HG03060 (cell line): ENCODE measurements at regions not wholly inside any gene's neighbourhood (a gene's known extent, or its start where the extent isn't known, plus 50 kb on each side); places are given as distances from the start of the nearest gene placed in this dataset.
"Not testable (repeated sequence)": the region's sequence is repeated elsewhere in the genome, so short reads cannot be mapped to it uniquely, and the experiment has no call there.

Source experiments
- ATAC-seq: cut with Tn5 transposase; IDR thresholded peaks from one replicate; pipeline ENCODE4 v1.9.1; 2021; ENCODE audit warnings: low read depth, moderate number of reproducible peaks; ENCODE audit not compliant: unreplicated experiment

GRCh38 chr13:31598990-31599389 lies 140.3 kb upstream of the RXFP2 start:
- ATAC-seq, result no peak

GRCh38 chr13:31605076-31605860 lies 134.1 kb upstream of the RXFP2 start:
- ATAC-seq, result no peak

GRCh38 chr13:31607531-31607930 lies 131.8 kb upstream of the RXFP2 start:
- not testable (repeated sequence) for ATAC-seq

GRCh38 chr13:31608780-31609179 lies 130.5 kb upstream of the RXFP2 start:
- ATAC-seq, result not testable (repeated sequence)

DNA sequence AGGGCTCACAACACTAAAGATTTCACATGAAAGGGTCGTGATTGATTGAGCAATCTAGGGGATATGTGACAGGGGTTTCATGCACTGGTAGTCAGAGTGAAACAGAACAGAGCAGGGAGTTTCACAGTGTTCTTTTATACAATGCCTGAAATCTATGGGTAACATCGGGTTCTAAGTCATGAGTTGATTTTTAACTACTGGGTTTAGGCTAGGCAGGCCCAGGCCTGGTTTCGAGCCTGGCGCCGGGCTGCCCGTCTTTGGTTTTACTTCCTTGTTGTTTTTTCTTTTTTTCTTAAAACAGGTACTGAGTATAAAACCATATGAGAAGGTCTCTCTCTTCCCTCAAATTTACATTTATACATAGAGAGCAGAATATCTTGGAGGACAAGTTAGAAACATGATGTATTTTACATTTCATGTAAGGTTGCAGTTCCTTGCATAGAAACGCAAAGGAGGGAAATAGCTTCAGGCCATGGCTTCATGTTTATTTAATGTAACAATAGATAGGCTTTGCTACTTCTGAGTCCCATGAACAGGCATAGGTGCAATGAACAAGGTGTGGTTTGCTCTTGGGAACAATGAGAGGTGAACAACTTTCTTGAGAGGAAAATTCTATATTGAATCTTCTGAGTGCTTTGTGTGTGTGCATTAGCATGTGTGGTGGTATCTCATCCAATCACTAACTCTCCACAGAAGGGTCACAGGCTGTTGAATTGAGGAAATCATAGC lies 128.9 kb upstream of the RXFP2 start:
- no peak for ATAC-seq

DNA sequence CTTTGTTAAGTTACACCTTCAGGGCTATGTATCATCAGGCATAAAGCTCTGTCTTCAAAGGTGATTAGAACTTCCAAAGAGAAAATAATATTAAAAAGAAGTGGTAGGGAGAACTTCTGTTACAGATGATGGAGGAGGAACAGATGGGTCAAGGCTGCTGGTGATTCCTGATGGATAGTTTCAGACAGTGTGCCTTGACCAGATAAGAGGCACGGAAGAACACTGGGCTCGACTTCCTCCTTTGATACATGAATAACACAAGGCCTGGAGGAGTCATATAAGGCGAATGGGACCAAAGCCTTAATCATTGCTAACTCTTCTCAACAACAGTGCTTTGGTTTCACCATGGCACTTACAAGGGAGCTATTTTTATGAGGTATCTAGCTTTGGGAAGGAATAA lies 128.1 kb upstream of the RXFP2 start:
- ATAC-seq, result no peak

DNA sequence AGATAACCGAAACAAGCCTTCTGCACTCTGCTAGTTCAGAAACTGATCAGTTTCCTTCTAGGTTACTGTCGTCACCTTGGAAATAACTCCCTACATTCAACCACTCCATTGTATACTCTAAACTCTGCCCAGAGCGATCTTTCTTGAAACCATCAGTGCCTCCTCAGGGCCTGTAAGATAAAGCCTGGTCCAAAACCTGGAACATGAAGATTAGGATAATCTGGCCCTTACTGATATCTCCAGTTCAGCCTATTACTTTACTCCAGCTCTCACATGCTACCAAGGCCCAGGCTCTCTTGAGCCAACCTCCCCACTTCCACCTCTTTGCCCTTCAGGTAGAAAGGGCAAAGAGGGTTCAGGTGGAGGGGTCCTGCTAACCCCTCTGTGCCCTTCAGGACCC lies 125.3 kb upstream of the RXFP2 start:
- ATAC-seq, result no peak

GRCh38 chr13:31614704-31615103 lies 124.6 kb upstream of the RXFP2 start:
- no peak for ATAC-seq

DNA sequence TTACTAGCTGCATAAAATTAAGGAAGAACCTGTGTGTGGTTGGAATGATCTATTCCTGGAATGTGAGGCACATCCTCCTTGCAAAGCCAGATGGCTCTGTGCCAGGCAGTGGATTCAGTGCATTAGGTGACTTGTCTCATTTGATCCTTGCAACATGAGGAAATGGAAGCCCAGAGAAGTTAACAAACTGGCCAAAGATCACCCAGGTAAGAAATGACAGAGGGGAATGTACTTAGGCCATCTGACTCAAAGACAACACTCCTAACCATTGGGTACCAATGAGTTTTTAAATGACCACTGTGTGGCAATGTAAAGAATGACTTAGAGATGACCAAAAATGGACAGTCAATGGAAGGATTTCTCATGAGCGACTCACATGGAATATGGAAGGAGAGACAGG lies 114.2 kb upstream of the RXFP2 start:
- ATAC-seq, result no peak

DNA sequence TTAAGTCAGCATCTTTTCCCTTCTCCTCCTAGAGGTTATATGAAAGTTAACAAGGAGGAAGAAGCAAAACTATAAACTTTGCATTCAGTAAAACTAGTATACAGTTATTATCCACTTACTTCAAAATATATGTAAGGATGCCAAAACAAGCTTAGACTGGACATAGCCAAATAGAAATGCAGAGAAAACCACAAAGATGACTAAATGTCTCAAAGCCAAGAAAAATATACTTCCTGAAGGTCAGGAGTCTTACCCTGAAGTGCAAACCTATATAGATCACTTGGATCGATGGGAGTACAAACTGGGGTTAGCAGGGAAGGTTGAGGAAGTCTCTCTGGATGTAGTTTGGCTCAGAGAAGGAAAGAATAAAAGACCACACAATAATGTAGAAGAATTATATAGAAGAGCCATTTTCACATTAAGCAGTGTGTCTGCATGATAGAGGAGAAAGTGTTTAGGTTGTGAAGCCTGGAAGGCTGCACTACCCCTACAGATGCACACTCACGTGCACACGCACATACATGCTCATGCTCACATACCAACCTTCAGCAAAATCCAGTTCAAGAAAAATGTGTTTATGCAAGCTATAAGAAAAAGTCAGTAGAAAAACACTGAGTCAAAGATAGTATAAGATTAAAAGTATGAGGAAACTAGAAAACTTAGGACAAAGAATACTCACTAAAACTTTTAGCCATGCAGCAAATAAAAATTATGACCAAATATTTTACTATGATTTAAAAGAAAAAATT lies 112.1 kb upstream of the RXFP2 start:
- ATAC-seq, result no peak

DNA sequence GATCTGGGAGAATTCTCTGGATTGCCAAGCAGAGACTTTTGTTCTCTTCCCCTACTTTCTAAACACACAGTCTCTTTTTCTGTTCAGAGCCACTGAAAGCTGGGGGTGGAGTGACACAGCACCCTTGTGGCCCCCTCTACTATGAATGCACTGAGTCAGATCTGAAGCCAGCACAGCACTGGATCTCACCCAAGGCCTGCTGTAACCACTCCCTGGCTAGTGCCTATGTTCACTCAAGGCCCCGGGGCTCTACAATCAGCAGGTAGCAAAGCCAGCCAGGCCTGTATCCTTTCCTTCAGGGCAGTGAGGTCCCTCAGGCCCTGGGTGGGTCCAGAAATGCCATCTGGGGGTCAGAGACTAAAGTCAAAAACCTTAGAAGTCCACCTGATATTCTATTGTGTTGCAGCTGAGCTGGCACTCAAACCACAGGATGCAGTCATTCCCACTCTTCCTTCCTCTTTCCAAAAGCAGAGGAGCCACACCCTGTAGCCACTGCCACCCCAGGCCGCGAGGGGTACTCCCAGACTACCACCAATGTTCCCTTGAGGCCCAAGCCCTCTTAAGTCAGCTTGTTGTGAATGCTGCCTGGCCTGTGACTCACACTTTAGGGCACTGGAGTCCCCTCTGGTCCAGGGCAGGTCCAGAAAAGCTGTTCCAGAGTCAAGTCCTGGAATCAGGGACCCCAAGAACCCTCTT lies 110.1 kb upstream of the RXFP2 start:
- no peak for ATAC-seq

- no peak for ATAC-seq
Observed at GRCh38 chr13:31631071-31631470, 108.3 kb upstream of the RXFP2 start.

- ATAC-seq, result no peak
Observed at GRCh38 chr13:31631746-31632145, 107.6 kb upstream of the RXFP2 start.

DNA sequence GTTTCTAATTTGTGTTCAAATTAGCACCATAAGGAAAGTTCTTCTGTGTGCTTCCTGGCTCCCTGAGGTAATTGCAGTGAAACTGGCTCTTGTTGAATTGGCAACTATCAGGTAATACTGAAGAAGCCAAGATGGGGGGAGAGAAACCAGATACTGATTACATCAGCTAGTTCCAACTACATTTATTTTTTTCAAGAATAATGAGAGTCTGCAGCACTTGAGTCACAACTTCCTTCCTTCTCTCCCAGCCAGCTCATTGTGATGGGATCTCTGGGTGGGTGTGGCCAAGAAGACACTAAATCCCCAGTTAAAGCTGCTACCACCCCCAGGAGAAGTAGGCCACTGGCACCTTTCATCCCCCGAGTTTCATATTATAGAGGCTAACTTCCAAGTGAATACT lies 100.7 kb upstream of the RXFP2 start:
- no peak for ATAC-seq

DNA sequence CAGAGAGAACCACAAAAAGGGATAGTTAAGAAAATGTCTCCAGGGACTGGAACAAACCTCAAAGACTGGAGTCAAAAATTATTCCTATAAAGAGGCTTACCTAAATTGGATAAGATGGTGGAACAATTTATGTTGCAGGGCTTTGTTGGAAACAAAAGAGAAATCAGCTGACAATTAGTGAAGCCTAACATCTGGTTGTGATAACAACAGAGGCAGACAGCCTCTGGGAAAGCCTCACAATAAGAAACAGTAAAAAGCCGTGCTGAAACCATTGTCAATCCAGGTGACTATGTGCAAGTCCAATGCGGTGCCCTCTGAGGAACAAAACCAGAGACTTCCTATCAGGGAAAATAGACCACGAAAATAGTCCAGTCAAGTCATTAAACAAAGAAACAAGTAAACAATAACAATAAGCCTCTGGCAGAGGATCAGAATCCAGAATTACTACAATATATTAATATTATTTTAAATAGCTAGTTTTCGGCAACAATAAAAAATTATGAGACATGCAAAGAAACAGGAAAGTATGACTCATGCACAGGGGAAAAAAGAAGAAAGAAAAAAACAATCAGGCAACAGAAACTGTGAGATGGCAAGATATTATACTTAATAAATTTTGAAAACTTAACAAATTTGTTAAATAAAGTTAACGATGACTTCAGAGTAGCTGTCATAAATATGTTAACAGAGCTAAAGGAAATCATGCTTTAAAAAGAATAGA lies 99.7 kb upstream of the RXFP2 start:
- no peak for ATAC-seq

GRCh38 chr13:31649766-31650165 lies 89.6 kb upstream of the RXFP2 start:
- no peak for ATAC-seq

- no peak for ATAC-seq
Observed at GRCh38 chr13:31653730-31654129, 85.6 kb upstream of the RXFP2 start.

DNA sequence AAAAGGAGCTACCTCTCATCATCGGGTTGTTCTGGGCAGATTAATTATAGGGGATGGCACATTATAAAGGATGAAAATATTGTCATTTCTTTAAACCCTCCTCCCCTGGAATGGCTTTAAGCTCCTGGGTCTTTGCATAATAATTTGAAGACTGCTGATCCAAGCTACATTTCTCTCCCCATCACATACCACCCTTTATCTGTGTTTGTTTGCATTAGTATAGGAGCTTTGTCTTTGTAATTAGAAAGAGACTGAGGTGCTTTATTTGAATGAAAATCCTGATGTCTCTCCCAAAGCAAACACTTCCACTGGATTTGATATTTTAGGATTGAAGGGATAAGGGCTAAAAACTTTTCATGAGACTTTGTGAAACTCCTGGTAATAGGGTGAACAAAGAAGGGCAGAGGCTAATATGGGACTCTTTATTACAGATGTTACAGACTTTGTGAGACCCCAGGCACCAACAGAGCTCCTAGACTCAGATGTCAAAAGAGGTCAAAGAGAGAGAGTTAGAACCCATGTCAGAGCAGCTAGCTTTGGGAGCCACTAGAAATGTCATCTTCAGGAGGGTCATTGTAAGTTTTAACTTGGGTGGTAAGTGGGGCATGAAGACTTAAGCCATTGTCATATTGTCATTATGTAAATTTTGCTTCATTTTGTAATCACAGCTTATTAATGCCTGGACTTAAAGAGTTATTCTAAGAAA lies 75.3 kb upstream of the RXFP2 start:
- no peak for ATAC-seq

DNA sequence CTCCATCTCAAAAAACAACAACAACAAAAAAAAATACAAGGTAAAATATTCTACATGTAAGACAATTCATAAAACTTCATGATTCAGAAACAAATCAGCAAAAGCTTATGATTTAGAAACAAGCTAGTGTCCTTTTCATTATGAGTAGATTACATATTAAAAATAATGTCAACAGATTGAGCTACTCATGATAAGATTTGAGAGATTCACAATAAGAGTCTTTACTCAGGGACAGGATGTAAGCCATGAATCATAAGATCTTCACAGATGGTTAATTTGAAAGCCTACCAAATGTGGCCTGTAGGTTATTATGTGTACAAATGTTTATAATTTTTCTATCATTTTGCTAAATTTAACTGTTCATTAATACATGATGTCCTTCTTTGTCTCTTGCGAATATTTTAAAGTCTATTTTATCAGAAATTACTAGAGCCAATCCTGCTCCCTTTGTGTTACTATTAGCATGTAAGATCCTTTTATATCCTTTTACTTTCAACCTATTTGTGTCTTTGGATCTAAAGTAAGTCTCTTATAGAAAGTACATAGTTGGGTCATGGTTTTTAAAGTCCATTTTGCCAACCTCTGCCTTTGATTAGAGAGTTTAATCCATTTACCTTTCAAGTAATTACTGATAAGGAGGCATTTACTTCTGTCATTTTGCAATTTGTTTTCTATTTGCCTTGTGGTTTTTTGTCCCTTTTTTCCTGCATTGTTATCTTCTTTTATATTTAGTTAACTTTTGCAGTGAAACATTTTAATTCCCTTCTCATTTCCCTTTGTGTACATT lies 68.3 kb upstream of the RXFP2 start:
- no peak for ATAC-seq
